ENCODE measurements at regions not wholly inside any gene's neighbourhood (a gene's known extent, or its start where the extent isn't known, plus 50 kb on each side); places are given as distances from the start of the nearest gene placed in this dataset.

GRCh38 chr10:60717852-60718251, 60.4 kb upstream of the CDK1 start:
- no peak for DNase-seq
- Histone ChIP-seq H3K36me3 (no peaks in the 10 kb centered on the region), H3K27me3 (peaks cover 0 to 4% (median 0%) of the 10 kb centered on the region in 9 donors), H3K4me1 (no peaks in the 10 kb centered on the region), H3K9me3 (no peaks in the 10 kb centered on the region), H3K27ac (no peak overlapping the region), H3K4me3 (no peak overlapping the region)
- TF ChIP-seq CTCF (IDR thresholded peaks at IDR 0.05) (no peak), POLR2A (IDR thresholded peaks at IDR 0.05) (no peak)
- ATAC-seq: no peak
- intact Hi-C loops (cut with DNase I): no loop called here

- ATAC-seq (no peak), DNase-seq (no peak)
- 82 to 87% (median 86%) methylated on average over 2 of the region's 2 CpGs for WGBS, 4 donors
- no peak for TF ChIP-seq CTCF (IDR thresholded peaks at IDR 0.05)
- TF ChIP-seq POLR2A (IDR thresholded peaks at IDR 0.05): no peak
- Histone ChIP-seq H3K9me3 (no peaks in the 10 kb centered on the region), H3K4me3 (no peak overlapping the region), H3K27me3 (no peaks in the 10 kb centered on the region), H3K36me3 (no peaks in the 10 kb centered on the region), H3K27ac (peak overlapping the region in 1 of 12 donors; percentile 53), H3K4me1 (no peaks in the 10 kb centered on the region)
- intact Hi-C loops (cut with DNase I): no loop called here
Observed at GRCh38 chr10:60714233-60714632, 64.0 kb upstream of the CDK1 start.

- H3K9me3 ChIP-seq: no peaks in the 10 kb centered on the region
- TF ChIP-seq CTCF (IDR thresholded peaks at IDR 0.05) (no peak), POLR2A (IDR thresholded peaks at IDR 0.05) (no peak)
- DNase-seq (no peak), ATAC-seq (no peak)
- intact Hi-C loops (cut with DNase I): no loop called here
- no peaks in the 10 kb centered on the region for H3K36me3 ChIP-seq
- WGBS, 4 donors: 79 to 87% (median 84%) methylated on average over 2 of the region's 2 CpGs
- H3K4me1 ChIP-seq: no peaks in the 10 kb centered on the region
- H3K27me3 ChIP-seq: no peaks in the 10 kb centered on the region
- no peak overlapping the region for H3K27ac ChIP-seq
- H3K4me3 ChIP-seq: no peak overlapping the region
Observed at GRCh38 chr10:60711496-60711895, 66.8 kb upstream of the CDK1 start.

GRCh38 chr10:60710041-60710440, 68.2 kb upstream of the CDK1 start:
- Histone ChIP-seq H3K36me3 (no peaks in the 10 kb centered on the region), H3K27me3 (no peaks in the 10 kb centered on the region), H3K4me1 (no peaks in the 10 kb centered on the region), H3K27ac (no peak overlapping the region), H3K4me3 (no peak overlapping the region), H3K9me3 (no peaks in the 10 kb centered on the region)
- ATAC-seq: no peak
- 81 to 90% (median 86%) methylated on average over 1 of the region's 1 CpG for WGBS, 4 donors
- TF ChIP-seq CTCF (IDR thresholded peaks at IDR 0.05) (no peak), POLR2A (IDR thresholded peaks at IDR 0.05) (no peak)
- no peak for DNase-seq
- intact Hi-C loops (cut with DNase I): no loop called here

All from heart left ventricle (tissue), 16 donors.